Hematopoietic multipotent progenitor cell treated with erythropoietin and hydrocortisone succinate and interleukin-3 and kit ligand, for 17 days (in vitro differentiated cells): ENCODE measurements at regions not wholly inside any gene's neighbourhood (a gene's known extent, or its start where the extent isn't known, plus 50 kb on each side); places are given as distances from the start of the nearest gene placed in this dataset.

Experiments
- DNase-seq: peaks from one replicate; pipeline ENCODE4 v3.0.0-alpha.2; 2015; ENCODE audit warnings: low spot score

DNA sequence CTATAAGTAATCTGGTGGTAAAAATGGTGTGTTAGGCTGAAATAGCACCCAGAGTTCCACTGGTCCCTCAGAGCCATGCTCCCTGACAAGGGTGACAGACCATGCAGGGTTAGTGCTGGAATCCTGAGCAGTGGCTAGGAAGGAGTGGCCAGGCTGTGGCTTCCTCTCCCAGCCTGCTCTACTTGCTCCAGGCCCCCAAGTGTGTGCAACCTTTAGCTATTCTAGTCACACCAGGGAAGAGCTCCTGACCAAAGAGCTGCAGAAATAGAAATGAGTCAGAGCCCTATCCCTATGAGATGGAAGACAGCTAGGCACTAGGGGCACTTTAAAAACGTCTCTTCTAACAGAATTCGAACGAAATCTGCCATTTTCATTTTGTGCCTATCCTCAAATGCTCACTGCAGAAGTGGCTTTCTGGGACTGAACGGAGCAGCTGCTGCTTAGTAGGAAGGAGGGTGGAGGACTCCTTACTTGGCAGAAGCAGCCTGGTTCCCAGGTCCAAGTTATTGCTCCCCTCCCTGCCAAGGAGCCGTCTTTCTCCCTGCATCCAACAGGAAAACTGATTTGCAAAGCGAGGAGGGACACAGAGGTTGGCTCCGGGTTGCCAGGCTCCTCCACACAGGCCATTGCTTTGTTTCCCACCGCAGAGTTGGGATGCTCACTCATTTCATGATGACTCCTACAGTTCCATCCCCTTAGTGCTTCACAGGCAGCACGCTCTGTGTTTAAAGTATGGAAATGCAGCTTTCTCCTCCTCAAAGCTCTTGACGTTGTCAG, 754.5 kb downstream of the C6orf118 start:
- no peak for DNase-seq

GRCh38 chr6:164554226-164554625, 755.2 kb downstream of the C6orf118 start:
- DNase-seq = no peak

- DNase-seq = no peak
Measured at GRCh38 chr6:164551706-164552105, 757.7 kb downstream of the C6orf118 start.

DNA sequence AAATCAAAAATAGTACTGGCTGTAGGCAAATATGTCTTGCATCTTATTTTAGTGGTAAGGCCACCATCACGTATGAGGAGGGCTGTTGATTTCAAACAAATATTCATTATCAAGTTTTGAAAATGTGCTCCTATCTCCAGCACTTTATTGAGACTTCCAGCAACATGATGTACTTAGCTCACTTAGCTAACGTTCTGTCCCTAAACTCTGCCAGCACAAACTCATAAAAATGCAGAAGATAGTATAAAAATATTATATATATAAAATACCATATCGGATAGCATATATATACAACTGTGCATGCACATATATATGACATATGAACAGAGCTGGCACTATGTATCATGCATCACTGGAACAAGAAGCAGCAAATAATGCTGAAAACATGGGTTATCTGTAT, 762.3 kb downstream of the C6orf118 start:
- DNase-seq = no peak

GRCh38 chr6:164546263-164546662, 763.1 kb downstream of the C6orf118 start:
- DNase-seq = no peak

GRCh38 chr6:164534070-164534766, 775.2 kb downstream of the C6orf118 start:
- no peak for DNase-seq

- DNase-seq = no peak
Measured at GRCh38 chr6:164533045-164533362, 776.4 kb downstream of the C6orf118 start.

- DNase-seq = no peak
Measured at GRCh38 chr6:164532198-164533044, 777.0 kb downstream of the C6orf118 start.

- no peak for DNase-seq
Measured at GRCh38 chr6:164531736-164532135, 777.7 kb downstream of the C6orf118 start.

DNA sequence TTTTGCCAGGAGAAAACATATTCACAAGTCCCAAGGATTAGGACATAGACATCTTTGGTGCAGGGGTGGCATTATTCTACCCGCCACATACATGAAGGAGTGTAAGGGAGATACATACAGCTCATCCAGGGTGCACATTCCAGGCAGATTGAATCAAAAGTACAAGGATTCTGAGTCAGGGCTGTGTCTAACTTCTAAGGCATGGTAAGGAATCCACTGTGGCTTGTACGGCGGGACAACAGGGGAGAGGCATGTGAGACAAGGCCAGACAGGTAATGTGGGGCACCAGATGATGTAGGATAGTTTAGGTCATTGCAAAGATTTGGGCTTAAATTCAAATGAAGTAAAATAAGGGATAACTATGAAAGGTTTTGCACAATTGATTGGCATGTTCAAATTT, 780.9 kb downstream of the C6orf118 start:
- no peak for DNase-seq

DNA sequence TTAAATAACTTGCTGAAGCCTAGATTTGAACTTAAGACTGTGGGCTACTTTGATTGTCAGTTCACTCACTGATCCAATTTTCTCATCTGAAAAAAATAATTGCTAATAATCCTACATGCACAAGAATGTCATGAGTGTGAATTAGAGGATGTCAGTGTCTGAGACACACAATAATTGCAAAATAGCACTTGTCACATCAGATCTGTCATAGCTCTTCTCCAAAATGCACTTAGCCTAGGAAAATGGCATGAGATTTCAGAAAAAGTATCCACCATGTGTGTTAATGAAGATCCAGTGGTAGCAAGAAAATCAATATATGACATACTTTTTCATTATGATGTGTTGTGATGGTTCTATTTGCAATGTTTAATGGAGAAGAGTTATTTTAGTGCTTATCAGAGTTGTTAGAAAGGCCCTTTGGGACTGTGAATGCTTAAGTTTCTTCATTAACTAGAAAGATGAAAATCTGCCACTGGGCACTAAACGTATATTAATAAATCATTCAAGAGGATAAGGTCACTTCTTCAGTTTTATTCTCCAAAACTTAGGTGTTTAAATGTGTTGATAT, 786.2 kb downstream of the C6orf118 start:
- DNase-seq = no peak

- no peak for DNase-seq
Measured at GRCh38 chr6:164520916-164521315, 788.5 kb downstream of the C6orf118 start.

GRCh38 chr6:164507206-164507940, 802.0 kb downstream of the C6orf118 start:
- no peak for DNase-seq

- no peak for DNase-seq
Measured at GRCh38 chr6:164505425-164505824, 804.0 kb downstream of the C6orf118 start.

GRCh38 chr6:164502833-164503232, 806.6 kb downstream of the C6orf118 start:
- DNase-seq = no peak

DNA sequence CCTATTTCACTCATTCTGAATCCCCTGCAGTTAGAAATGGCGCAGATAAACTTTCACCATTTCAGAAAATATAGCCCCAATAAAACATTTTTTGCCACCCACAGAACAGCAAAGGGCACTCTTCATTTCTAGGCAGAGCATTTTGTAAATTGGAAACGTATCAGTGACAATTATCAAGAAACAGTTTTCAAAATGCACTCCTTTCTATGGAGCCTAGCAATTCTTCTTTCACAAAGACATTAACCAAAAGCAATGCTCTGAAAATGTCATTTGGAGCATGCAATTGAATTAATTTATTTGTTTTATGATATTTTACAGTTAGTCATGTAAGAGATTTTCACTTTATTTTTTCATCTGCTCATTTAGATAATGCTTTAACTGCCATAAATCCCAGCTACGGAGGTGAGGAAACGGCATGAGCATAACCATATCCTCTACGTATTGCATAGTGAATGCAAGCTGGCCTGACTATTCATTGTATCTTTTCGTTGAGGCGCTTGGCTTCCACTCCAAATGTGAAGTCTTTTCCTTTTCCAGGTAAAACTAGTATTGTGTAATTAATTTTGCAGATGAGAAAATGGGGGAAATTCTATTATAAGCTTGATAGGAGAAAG, 813.4 kb downstream of the C6orf118 start:
- DNase-seq = no peak

GRCh38 chr6:164478426-164478825, 831.0 kb downstream of the C6orf118 start:
- DNase-seq = no peak

GRCh38 chr6:164477790-164478189, 831.6 kb downstream of the C6orf118 start:
- no peak for DNase-seq

GRCh38 chr6:164477101-164477500, 832.3 kb downstream of the C6orf118 start:
- DNase-seq = no peak

GRCh38 chr6:164469276-164469949, 840.0 kb downstream of the C6orf118 start:
- no peak for DNase-seq

GRCh38 chr6:164455835-164456234, 853.6 kb downstream of the C6orf118 start:
- no peak for DNase-seq
